T-helper 2 cell treated with Interferon-gamma antibody and Interleukin-4, amounts not matched to agents 100 ng/mL and 5 ng/mL, for 36 hours (primary cell): ENCODE measurements at regions not wholly inside any gene's neighbourhood (a gene's known extent, or its start where the extent isn't known, plus 50 kb on each side); places are given as distances from the start of the nearest gene placed in this dataset.

Experiments used
- intact Hi-C: fragments of 100-400 bp; cut with micrococcal nuclease; formaldehyde crosslinking; loops from one replicate; pipeline ENCODE4 v1.15.1; 2023

DNA sequence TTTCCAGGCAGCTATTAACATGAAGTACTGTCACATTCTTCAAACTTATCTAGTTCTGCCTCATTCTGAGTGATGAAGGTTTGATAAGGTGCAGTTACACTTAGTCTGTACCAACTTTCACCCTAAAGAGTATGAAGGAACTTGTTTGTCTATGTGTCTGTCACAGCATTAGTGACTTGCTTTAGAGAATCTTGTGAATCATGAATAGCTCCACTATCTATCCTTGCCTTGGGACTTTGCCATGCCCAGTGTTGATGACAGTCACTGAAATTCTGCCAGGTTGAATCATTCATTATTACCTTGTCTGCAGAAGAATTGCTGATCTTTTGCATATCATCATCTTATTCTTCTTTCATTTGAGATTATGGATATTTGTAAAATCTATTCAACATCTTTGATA is 50.9 kb upstream of the A1CF start:
- intact Hi-C loops: no loop called here

DNA sequence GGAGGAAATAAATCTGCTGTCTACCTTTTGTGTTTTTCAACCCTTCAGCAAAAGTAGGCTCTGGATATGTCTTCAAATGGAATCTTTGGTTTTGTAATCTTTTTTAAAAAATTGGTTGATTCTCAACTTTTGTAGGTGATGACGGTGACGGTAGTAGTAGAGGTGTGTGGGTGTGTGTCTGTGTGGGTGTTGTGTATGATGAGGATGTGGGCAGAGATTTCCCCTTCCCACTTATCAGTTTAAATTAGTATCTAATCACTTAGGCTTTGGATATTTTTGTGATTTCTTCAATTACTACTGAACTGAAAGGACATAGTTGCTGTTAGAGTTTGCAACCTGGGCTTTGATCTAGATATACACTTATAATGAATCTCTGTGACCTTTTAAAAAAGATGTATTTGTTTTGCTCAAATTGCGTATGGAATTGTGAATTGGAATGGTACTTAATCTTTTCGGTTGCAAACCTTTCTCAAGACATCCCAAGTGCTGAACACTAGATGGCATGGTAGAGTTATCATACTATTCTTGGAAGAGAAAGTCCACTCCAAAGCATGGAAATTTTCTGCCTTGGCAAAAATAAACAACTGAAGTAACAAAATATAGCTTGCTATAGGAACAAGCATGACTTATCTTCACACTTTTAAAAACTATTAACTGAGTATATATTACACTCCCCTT is 51.9 kb upstream of the A1CF start:
- intact Hi-C loops: no loop called here

DNA sequence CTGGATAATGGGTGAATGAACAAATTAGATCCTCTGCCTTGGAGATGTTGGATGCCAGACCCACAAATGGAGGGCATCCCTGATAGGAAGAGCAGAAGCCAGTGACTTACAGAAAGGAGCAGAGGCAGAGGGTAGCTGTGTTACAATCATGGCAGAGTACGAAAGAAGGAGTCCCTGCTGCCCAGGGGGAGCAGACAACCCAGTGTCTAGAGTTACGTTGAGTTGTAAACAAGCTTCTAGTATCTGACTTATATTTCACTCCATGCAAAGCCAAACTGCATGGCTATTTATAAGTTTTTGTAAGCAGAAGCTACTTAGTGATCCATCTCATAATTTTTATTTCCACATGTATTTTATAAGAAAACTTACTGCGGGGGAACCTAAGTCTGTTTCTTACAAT is 56.2 kb upstream of the A1CF start:
- intact Hi-C loops: no loop called here

DNA sequence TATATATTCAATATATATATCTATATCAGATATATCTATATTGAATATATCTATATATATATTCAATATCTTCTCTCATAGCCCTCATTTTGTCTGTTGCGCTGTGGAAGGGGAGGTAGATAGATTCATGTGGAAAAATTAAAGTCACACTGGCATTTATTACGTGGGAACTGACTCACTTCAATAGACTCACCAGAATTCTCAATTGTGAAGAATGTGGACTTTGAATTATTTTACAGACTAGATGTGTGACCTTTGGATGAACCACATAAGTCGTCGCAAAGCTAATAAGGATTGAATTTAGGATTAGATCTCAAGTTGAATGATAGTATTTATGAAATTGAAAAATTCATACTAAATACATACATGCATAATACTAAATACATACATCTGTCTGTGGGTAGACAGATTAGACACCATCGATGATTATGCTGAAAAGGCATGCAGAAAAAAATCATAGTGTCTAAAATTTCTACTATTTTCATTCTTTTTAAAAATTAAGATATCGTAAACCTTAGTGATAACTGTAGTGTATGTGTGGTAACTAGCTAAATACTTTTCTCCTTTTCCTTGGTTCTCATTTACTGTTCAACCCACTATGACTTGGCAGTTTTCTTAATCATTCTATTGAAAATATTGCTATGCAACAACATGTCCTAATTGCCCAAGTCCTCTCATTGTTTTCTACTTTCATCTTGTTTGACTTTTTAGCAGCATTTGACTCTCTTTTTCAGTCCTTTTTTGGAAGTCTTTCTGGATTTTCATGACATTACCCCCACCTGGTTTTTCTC is 61.8 kb upstream of the A1CF start:
- intact Hi-C loops: no loop called here

DNA sequence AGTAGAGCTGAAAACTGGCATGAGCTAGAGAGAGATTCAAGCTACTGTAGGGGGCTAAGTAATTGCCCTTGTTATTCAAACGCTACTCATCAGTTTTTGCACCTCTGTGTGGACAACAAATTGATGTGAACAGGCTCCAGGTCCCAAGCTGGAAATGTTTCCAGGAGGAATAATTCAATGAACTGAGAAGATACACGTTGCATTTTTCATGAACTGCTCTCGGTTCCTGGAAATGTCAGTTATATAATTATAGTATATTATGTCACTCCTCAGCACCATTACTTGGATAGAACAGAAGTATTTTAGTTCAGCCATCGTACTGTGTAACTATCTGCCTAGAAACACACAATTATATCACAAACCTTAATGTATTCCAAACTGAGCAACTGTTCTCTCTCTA is 65.9 kb upstream of the A1CF start:
- intact Hi-C loops: no loop called here

DNA sequence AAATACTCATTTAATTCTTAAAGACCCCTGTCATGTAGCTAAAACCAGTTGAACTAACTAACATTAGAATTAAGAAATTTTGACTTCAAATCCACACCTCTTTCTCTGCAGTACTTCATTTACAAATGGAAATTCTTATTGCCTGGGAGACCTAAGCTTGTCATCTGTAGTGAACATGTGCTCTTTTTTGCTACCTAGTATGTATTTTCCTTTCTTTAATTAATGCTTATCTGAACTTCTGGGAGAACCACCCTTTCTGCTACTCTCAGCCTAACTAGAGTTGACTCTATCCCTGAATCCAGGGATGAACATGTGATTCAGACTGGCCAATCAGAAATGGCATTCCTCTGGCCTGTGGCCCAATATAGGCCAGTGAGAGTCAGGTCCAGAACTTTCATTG is 75.9 kb upstream of the A1CF start:
- intact Hi-C loops: no loop called here

GRCh38 chr10:50963063-50963462 is 77.6 kb upstream of the A1CF start:
- intact Hi-C loops: no loop called here

DNA sequence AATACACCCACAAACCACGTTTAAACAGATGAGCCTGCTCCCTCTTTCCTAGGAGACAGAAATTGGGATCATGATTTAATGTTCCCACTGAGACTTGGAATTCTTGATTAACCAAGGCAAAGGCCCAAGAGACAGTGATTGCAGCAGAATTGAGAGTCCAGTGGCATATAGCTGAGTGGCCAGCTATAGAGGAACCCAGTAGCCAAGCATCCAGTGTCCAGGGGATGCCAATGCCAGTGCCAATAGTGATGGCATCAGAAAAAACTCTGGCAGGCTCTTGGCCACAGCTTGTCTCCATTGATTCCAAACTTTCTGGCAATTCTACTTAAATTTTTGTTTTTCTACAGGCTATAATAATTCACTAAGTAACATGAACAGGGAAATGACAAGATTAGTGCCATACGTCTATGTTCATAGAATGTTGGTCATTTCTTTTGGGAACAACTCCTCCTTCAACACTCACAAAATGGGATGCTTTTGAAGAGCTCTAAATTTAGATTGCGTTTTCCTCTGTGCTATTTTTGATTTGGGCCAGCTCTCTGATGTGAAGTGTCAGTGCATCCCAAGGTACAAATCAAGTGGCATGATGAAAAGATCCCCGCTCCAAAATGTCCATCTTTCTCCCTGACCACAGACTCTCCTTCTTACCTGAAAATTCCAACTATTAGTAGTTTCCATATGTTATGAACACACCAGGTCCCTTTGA is 83.1 kb upstream of the A1CF start:
- intact Hi-C loops: no loop called here

GRCh38 chr10:50972591-50972990 is 87.2 kb upstream of the A1CF start:
- intact Hi-C loops: no loop called here

DNA sequence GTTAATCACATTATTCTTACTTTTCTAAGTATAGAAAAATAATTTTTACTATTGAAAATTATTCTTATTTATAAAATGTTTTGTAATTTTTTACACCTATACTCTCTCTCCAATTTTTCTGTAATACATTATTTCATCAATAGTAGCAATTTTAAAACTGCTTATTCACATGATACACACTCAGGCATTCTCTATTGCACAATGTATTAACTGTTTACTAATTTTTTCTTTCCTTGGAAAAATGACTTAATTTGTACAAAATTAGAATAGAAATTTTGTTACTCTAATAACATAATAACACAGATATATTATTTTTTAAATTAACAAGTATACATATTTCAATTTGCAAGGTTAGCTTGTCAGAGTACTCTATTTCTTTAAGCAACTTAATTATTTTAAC is 92.9 kb upstream of the PRKG1 start:
- intact Hi-C loops: no loop called here

- intact Hi-C loops: no loop called here
These were observed 92.4 kb upstream of the PRKG1 start for GRCh38 chr10:50981904-50982303.

- intact Hi-C loops: no loop called here
These were observed 91.3 kb upstream of the PRKG1 start for GRCh38 chr10:50982989-50983388.

GRCh38 chr10:50987934-50988333 is 86.4 kb upstream of the PRKG1 start:
- intact Hi-C loops: no loop called here

- intact Hi-C loops: no loop called here
These were observed 85.5 kb upstream of the PRKG1 start for GRCh38 chr10:50988792-50989191.

- intact Hi-C loops: no loop called here
These were observed 83.5 kb upstream of the PRKG1 start for GRCh38 chr10:50990568-50991455.

GRCh38 chr10:50991456-50992355 is 82.6 kb upstream of the PRKG1 start:
- intact Hi-C loops: no loop called here

- intact Hi-C loops: no loop called here
These were observed 81.9 kb upstream of the PRKG1 start for GRCh38 chr10:50992356-50992901.

GRCh38 chr10:50992972-50993766 is 81.1 kb upstream of the PRKG1 start:
- intact Hi-C loops: no loop called here

GRCh38 chr10:50993771-50994251 is 80.5 kb upstream of the PRKG1 start:
- intact Hi-C loops: no loop called here
